Breast epithelium (tissue), 3 donors: ENCODE measurements at regions not wholly inside any gene's neighbourhood (a gene's known extent, or its start where the extent isn't known, plus 50 kb on each side); places are given as distances from the start of the nearest gene placed in this dataset.

Source experiments
- CTCF ChIP-seq, 3 donors: fragments of 450-650 bp; IDR thresholded peaks; one replicate each; pipeline ENCODE4 v1.5.1; 2016 to 2017; ENCODE audit warnings: antibody characterized with exemption in 3 of 3, mild to moderate bottlenecking in 3 of 3, moderate library complexity in 3 of 3
- POLR2AphosphoS5 ChIP-seq, 3 donors: sonication (generic); formaldehyde crosslinking; IDR thresholded peaks; one replicate each; pipeline ENCODE4 v1.6.1; 2017; ENCODE audit warnings: antibody characterized with exemption in 3 of 3

GRCh38 chr5:122586351-122586750 is 188.5 kb upstream of the SNX2 start:
- TF ChIP-seq CTCF (IDR thresholded peaks at IDR 0.05), result no peak
- no peak for TF ChIP-seq POLR2AphosphoS5 (IDR thresholded peaks at IDR 0.05)
